ENCODE measurements at regions not wholly inside any gene's neighbourhood (a gene's known extent, or its start where the extent isn't known, plus 50 kb on each side); places are given as distances from the start of the nearest gene placed in this dataset.

DNA sequence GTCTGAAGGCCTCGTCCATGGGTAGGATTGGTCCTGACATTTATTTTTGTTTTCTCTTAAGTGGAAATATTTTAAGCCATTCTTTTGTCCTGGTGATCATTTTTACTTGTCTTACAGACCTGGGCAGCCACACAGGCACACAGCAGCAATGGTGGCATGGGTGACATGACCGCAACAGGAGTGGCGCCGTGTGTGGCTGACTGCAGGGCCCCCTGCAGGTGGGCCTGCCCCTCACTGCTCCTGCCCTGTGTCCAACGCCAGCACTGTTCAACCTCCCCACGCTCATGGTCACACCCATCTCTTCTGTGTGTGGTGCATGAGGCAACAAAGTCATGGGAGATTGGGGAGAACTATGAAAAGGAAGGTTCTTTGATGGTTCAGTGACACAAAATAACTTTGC is 151.9 kb downstream of the MYLK4 start:
- TF ChIP-seq CEBPB (IDR thresholded peaks at IDR 0.05): no peak
- TF ChIP-seq FOXM1 (IDR thresholded peaks at IDR 0.05; ENCODE audit: borderline replicate concordance, low read depth): no peak
- TF ChIP-seq RAD21 (IDR thresholded peaks at IDR 0.05; ENCODE audit: low read depth): no peak
- TF ChIP-seq TAF1 (IDR thresholded peaks at IDR 0.05; ENCODE audit: low read depth): no peak
- TF ChIP-seq, protein P1, sequence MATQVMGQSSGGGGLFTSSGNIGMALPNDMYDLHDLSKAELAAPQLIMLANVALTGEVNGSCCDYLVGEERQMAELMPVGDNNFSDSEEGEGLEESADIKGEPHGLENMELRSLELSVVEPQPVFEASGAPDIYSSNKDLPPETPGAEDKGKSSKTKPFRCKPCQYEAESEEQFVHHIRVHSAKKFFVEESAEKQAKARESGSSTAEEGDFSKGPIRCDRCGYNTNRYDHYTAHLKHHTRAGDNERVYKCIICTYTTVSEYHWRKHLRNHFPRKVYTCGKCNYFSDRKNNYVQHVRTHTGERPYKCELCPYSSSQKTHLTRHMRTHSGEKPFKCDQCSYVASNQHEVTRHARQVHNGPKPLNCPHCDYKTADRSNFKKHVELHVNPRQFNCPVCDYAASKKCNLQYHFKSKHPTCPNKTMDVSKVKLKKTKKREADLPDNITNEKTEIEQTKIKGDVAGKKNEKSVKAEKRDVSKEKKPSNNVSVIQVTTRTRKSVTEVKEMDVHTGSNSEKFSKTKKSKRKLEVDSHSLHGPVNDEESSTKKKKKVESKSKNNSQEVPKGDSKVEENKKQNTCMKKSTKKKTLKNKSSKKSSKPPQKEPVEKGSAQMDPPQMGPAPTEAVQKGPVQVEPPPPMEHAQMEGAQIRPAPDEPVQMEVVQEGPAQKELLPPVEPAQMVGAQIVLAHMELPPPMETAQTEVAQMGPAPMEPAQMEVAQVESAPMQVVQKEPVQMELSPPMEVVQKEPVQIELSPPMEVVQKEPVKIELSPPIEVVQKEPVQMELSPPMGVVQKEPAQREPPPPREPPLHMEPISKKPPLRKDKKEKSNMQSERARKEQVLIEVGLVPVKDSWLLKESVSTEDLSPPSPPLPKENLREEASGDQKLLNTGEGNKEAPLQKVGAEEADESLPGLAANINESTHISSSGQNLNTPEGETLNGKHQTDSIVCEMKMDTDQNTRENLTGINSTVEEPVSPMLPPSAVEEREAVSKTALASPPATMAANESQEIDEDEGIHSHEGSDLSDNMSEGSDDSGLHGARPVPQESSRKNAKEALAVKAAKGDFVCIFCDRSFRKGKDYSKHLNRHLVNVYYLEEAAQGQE (IDR thresholded peaks at IDR 0.05; ENCODE audit: low read depth): no peak
- TF ChIP-seq, protein P2, sequence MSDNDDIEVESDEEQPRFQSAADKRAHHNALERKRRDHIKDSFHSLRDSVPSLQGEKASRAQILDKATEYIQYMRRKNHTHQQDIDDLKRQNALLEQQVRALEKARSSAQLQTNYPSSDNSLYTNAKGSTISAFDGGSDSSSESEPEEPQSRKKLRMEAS (IDR thresholded peaks at IDR 0.05): no peak
- TF ChIP-seq CREB1 (IDR thresholded peaks at IDR 0.05; ENCODE audit: low read depth): no peak
- TF ChIP-seq NFIC (IDR thresholded peaks at IDR 0.05): no peak
- no peak for TF ChIP-seq TEAD4 (IDR thresholded peaks at IDR 0.05)
- no peak for TF ChIP-seq EGR1 (IDR thresholded peaks at IDR 0.05)
- no peak for TF ChIP-seq YY1 (IDR thresholded peaks at IDR 0.05; ENCODE audit: low read depth)
- TF ChIP-seq EP300 (IDR thresholded peaks at IDR 0.05; ENCODE audit: borderline replicate concordance): no peak
- no peak for TF ChIP-seq TCF12 (IDR thresholded peaks at IDR 0.05; ENCODE audit: low read depth)
- TF ChIP-seq, protein P3, sequence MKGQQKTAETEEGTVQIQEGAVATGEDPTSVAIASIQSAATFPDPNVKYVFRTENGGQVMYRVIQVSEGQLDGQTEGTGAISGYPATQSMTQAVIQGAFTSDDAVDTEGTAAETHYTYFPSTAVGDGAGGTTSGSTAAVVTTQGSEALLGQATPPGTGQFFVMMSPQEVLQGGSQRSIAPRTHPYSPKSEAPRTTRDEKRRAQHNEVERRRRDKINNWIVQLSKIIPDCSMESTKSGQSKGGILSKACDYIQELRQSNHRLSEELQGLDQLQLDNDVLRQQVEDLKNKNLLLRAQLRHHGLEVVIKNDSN (IDR thresholded peaks at IDR 0.05): no peak
